Stimulated activated CD4-positive, alpha-beta T cell treated with anti-CD3 and anti-CD28 coated beads, Interleukin-4, amount 100 ng/mL, for 4 hours (primary cell): ENCODE measurements at regions not wholly inside any gene's neighbourhood (a gene's known extent, or its start where the extent isn't known, plus 50 kb on each side); places are given as distances from the start of the nearest gene placed in this dataset.
"Not testable (repeated sequence)": the region's sequence is repeated elsewhere in the genome, so short reads cannot be mapped to it uniquely, and the experiment has no call there.

Experiments used
- DNase-seq, 2 experiments: peaks; one replicate each; pipeline ENCODE4 v3.0.0-alpha.2; 2020

DNA sequence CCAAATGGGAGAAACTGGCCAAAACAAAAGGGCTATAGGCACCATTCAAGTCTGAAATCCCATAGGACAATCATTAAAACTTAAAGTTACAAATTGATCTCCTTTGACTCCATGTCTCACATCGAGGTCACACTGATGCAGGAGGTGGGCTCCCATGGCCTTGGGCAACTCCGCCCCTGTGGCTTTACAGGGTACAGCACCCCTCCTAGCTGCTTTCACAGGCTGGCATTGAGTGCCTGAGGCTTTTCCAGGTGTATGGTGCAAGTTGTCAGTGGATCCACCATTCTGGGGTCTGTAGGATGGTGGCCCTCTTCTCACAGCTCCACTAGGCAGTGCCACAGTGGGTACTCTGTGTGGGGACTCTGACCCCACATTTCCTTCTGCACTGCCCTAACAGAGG lies 662.1 kb downstream of the XPNPEP1 start:
- no peak for DNase-seq

DNA sequence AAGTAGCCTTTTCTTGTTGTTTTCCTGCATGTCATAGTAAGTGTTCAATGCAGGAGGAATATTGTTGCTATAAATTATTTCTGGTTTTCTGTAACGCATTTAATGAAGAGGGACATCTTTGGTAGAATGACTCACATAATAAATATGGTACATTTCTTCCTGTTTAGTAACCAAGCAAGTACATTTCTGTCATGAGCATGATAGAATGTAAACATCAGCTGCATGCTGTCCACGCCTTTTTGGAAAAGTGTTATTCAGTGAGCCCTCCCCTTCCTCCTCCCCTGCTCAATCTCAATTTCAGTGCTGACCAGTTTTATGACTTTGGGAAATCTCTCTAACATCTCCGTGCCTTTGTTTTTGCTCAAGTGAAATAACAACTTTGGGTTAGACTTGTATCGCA lies 664.0 kb downstream of the XPNPEP1 start:
- no peak for DNase-seq

DNA sequence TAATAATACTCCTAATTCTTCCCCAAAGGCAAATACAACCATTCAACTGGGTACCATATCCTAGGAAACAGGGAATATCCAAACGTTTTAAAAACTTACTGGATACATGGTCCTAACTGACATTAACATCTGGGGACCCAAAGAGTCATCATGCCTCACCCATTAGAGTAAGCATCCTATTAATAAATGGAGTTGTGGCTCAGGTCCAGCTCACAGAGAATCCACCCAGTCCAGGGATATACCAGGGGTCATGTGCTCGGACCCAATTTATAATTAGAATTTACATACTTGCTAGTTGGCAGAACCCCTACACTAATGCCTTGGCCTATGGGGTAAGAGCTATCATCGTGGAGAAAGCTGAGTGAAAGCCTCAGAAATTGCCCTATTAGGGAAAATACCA lies 670.0 kb downstream of the XPNPEP1 start:
- DNase-seq, result no peak

DNA sequence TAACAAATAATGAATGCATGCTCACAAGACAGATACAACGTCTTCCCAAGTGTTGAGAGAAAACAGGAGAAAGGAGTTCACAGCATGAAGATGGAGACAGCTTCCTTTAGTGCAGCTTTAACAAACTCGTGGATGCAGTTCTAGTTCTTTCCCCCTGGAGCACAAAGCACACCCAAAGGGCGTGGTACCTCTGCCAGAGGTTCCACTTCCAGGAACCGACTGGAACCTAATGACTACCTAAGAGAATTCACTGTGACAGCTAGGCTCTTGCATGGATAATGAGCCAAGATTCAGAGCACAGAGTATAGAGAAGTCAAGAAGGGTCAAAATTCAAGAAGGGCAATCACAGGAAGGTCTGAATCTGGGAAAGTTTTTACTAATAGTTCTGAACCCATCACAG lies 673.2 kb downstream of the XPNPEP1 start:
- no peak for DNase-seq

DNA sequence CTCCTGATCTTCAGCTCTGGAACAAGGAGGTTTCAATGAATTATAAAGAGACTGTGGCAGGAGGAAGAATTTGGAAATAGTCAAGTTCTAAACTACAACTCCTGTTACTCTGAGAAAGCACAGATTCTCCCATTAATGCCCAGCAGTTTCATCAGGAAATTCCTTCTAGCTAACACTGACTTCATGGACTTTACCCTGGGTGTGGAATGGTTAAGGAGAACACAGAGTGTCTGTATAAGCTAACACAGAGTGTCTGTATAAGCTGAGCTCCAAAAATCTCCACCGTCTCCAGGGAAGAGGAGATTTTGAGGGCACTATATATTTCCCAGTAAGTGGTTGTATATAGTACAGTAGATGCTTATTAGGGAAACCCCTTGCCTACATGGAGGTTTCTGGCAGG lies 675.5 kb downstream of the XPNPEP1 start:
- no peak for DNase-seq

DNA sequence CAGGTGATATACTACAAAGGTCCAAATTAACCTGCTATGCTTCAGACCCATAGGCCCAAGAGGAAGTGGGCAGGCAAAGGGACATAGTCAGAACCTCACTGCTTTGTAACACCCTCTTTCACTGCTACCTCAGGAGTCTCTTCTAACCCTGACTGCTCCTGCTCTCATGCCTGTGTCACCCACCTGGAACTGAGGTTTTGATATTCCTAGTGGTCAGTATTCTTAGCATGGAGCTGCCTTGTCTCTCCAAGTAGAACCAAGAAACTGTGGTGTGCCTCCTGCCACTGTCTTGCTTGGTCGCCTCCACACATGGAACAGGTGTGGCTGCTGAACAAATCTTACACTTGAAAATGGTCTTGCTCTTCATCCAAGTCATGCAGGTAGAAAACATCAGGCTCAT lies 677.5 kb downstream of the XPNPEP1 start:
- DNase-seq, result no peak

DNA sequence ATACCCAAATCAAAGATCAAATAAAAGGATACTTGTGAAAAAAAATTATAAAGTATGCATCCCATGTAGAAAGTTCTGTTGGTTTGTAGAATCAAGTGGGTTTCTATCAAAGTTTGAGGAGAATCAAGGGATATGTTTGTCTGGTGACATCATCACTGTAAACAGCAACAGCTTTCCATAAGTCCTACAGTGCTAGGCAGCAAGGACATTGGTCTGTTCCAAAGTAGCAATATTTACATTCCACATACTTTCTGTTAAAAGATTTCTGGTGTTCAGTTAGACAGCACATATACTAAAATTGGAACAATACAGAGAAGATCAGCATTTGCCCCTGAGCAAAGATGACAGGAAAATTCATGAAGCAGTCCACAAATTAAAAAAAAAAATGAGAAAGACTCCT lies 683.9 kb downstream of the XPNPEP1 start:
- no peak for DNase-seq

DNA sequence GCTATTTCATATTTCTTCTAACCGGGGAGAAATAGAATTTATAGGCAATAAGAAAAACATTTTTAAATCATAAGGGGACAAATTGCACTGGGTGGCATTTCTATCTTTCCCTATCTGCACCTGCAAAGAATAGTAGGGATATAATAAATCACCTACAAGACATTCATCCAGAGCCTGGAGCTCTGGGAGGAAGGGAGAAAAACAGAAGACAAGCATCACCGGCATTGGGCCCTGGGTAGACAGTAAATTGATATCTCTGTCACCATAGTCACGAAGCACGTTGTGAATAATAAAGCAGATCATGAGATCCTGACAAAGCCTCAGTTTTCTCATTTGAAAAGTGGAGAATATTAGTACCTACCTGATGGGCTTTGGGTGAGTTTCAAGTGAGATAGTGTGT lies 685.6 kb downstream of the XPNPEP1 start:
- no peak for DNase-seq

DNA sequence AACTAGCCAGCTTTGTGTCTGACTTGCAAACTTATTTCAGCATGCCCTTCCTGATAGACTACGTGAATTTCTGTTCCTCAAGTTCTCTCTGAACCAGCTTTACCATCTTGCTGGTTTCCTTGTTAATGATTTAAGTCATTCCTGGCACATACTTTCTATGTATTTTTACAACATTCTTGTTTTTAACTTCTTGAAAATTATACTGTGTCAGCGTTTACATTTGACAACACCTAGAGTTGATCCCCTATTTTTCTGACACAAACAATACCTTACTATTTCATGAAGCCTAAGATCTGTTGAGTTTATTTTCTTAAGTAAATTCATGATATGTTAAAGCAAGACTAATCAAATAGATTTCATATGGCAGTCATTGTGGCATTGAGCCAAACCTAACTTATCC lies 686.3 kb downstream of the XPNPEP1 start:
- no peak for DNase-seq

DNA sequence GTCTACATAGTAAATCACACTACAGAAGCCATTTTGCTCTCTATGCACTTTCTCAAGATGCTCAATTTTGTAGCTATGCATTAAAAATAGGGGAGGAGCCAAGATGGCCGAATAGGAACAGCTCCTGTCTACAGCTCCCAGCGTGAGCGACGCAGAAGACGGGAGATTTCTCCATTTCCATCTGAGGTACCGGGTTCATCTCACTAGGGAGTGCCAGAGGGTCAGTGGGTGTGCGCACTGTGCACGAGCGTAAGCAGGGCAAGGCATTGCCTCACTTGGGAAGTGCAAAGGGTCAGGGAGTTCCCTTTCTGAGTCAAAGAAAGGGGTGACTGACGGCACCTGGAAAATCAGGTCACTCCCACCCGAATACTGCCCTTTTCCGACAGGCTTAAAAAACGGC lies 699.8 kb downstream of the XPNPEP1 start:
- not testable (repeated sequence) for DNase-seq

DNA sequence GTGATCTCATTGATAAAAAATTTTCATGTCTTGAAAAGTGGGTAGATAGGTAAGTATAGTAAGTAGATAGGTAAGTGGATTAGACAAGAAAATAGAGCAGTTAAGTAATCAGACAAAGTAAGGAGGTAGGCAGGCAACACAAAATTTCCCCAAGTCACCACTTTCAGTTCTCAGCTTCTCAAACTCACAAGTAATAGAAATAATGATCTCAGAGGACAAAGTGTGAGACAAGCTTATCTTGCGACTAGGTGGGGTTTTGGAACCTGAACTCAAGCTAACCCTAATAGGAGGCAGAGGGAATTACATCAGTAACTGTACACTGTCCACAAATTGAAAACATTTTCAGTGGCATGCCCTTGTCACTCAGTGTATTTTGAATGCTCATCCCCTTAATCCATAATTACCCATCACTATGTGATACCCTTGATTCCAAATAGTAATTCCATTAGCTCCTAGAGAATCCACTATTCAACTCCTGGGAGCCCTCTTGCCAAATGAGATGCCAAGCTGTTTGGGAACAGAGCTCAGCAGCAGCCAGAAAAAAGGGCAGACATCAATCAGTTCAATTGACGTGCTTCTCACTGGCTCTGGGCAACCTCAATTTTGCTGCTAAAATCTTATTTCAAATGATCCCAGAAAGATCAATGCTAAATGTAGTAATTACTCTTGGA lies 703.2 kb downstream of the XPNPEP1 start:
- no peak for DNase-seq

DNA sequence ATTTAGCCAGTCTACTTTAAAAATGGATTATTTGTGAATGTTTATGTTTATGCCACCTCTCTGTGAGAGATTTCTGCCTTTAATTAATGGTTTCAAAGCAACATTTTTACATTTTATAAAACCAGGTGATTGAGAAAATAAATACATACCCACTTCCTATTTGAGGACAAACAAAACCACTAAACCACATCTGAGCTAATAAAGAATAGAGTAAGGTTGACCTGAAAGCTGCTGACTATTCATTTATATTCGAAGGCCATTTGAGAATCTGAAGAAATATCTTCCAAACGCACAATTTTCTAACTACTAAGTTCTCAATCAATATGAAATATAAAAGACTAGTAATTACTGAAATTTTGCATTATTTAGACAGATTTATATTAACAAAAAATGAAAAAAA lies 705.1 kb downstream of the XPNPEP1 start:
- no peak for DNase-seq

DNA sequence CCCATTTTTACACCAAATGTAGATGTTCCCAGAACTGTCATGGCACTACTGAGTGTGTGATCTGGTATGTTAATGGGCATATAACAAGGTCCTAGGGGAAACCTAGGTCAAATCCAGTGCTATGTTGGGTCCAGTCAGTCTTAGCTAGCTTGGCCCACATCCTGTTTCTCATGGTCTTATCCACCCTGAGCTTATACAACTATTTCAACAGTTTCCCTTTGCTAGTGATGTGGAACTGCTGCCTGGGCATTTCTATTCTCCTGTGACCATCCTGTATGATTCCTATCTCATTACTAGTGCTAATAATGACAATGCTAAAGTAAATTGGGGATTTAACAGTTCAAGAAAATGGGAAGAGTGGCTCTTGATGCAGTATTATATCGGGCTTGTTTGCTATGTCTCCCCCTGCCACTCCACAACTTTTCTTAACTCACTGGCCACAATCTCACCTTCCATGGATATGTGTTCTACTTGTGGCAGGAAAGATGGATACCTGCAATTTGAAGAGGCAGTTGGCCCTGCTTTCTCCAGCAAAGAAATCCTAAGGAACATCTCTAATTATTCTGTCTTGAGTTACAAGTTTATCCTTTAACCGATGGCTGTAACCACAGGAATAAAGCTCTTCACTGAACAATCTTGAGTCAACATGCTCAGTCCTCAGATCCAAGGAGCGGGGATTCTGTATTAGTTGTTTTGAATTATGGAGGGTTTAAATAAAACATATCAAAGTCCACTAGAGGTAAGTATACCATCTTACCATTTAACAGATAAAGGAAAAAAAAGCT lies 707.8 kb downstream of the XPNPEP1 start:
- no peak for DNase-seq

DNA sequence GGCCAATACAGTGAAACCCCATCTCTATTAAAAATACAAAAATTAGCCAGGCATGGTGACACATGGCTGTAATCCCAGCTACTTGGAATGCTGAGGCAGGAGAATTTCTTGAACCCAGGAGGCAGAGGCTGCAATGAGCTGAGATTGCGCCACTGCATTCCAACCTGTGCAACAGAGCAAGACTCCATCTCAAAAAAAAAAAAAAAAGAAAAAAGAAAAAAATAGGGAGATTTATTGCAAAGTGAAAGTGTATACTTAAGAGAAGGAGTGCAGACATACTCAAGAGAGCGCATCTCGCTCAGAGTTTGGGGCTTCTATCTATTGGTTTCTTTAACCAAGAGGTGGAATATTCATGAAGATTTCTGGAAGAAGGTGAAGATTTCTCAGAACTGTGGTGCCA lies 708.4 kb downstream of the XPNPEP1 start:
- not testable (repeated sequence) for DNase-seq

DNA sequence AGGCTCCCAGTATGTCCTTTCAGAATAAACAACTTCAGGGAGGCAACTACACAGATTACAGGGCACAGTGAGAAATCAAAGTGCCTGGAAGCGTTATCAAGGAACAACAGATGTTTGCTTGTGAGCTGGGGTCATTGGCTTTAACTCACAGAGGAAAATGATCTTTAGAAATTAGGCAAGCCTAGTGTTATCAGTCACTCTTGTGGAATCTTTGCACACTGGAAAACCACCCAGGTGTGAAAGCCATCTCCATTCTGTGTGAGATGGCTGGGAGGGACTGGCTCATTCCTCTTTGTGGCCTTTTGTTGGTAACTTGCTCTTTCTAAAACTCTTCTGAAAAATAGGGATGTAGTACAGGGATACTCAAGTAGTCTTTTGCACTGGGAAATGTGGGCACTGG lies 716.0 kb downstream of the XPNPEP1 start:
- DNase-seq, result no peak

DNA sequence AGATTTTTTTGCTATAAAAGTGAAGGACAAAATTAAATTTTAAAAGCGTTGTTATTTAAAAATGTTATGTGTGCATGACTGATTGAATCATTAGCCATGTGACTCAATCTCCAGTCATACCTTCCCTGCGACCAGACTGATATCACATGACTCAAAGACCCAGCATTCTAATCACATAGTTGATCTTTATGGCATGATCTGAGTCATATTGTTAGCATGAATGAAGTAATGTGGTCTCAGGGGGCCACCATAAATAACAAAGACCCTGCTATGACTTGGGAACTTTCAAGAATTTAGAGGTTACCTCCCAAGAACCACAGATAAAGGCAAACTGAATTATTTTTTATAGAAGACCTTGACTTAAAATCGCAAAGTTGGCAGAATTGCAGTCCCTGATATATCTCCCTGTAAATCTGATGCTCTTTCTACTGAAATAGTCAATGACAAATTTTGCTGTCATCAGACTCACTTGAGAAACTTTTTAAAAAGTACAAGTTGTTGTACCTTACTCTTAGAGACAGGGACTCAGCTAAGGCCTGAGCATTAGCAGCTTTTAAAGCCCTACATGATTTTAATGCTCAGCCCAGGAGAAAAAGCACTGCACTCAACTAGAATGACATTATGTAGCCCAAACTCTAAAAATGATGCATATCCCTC lies 717.3 kb downstream of the XPNPEP1 start:
- no peak for DNase-seq

DNA sequence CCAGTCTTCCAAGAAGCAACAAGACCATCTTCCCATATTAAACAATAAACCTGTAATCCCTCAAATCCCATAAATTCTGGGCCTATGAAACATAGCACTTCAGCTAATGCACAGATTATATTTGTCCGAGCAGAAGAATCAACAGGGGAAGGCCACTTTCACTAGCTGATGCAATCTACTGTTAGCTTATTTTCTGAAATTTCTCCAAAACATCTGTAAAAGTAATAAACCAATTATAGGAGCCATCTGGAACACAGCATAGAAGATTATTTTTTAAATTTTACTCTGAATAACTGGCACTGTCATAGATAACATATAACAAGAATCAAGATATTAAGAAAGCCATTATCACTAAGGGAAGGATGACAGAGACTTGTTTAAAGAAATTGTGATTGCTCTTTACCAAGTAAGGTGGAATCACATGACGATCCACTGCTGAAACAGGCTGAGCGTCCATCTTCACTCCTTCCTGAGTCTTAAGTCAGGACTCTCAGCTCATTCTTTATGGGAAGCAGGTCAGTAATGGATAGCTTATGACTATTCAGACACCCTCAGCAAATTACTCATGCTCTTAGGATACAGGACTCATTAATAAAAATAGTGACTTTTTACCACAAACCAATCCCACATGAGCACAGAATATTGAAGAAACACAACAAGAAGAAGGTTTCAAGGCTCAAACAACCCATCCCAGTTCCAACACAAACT lies 719.5 kb downstream of the XPNPEP1 start:
- DNase-seq, result no peak

DNA sequence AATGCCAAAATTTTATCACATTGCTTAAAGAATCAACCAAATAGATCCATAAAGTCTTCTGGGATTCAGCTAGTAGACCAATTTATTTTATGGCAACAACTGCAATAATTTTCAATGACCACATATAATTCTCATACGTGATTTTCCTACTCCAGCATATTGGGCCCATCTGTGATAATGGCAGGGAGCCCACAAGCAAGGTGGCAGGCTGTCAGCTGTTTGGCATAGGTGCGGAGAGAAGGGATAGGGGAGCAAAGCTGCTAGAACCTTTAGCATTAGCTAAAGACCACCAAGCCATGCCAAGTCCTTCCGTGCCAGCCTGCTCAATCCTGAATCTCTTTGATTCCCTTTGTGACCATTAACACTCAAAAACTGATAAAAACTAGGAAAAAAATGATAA lies 721.2 kb downstream of the XPNPEP1 start:
- DNase-seq, result no peak

DNA sequence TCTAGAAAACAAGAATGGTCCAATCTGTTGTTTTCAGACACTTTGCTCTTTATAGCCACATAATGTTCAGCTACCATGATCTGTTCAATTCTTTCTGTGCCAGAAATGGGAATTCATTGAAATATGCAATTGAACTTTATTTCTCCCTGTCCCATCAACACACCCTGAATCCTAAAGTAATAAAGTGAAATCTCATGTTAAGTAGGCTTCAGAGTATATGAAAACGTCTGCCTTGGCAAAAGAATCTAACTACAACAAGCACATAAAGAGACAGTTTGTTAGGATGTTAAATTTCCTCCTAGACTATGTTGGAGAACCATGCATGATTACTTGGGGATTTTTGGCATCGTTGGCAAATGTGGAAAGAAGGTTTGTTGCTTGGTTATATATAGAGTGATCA lies 722.7 kb downstream of the XPNPEP1 start:
- no peak for DNase-seq

DNA sequence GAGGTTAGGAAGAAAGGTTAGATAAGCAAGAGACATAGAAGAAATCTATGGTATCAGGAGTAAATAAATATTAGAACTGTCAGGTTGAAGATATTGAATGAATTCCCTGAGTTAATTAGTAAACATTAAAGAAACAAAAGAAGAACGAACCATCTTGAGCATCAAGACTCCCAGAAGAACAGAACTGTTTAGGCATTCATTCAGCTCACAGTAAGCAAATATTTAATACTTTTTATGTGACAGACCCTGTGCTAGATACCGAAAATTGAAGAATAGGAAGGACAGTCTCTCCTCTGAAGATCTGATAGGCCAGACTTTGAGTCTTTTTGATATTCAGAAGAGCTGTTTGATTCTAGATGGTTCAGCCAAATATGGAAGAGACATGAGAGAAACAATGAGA lies 731.5 kb downstream of the XPNPEP1 start:
- no peak for DNase-seq

DNA sequence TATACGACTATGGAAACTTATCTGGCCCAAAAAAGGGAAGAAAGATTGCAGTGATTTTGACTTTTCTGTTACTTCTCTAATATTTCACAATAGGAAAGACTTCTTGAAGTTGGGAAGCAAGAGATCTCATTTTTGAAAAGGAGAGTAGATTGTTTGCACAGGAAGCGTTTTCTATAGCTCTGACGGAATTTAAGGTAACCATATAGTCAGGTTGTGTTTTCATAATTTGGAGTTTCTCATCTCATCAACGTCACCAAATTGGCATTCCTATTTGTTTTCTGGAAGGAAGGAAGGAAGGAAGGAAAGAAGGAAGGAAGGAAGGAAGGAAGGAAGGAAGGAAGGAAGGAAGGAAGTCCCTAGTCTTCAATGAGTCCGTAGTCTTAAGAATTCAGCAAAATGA lies 732.0 kb downstream of the XPNPEP1 start:
- DNase-seq, result no peak

DNA sequence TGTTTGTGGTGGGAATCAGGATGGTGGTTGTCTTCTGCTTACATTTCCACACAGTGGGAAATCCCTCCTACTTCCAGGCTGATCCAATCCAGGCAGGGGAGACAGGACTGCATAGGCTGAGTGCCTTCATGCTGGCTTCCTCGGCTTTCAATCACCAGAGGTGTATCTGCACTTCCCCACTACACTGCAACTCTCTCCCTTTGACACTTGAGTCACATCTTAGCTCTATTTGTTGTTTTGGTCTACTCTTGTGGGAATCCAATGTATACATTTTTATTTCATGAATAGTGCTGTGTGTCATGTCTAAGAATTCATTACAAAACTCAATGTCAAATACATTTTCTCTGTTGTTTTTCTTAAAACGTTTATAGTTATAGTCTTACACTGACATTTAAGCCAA lies 735.6 kb downstream of the XPNPEP1 start:
- DNase-seq, result no peak

DNA sequence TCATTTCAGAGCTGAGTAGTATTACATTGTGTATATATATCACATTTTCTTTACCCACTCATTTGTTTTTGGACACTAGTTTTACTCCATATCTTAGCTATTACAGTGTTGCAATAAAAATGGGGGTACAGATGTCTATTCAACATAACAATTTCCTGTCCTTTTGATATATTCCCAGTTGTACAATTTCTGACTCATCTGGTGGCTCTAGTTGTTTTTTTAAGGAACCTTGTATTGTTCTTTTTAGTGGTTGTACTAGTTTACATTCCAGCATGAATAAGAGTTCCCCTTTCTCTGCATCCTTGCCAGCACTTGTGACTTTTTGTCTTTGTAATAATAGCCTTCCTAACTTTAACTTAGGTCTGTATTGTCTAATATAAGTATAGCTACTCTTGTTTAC lies 739.9 kb downstream of the XPNPEP1 start:
- DNase-seq, result no peak

DNA sequence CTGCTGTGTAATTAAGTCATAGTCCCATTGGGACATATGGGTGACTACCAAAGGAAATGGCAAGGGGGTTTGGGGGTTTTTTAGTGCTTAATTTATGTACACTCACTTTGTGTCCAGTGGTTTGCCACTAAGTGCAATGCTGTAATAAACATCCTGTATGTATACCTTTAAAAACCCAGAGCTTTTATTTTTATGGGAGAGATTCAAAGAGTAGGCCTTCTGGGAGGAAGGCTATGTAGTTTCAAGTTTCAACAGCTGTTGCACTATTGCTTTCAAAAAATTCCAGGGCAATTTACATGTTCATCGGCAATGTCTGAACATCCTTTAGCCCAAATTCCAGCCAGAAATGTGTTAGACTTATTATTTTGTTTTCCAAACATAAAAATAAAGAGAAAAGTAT lies 744.7 kb downstream of the XPNPEP1 start:
- no peak for DNase-seq
